Dedifferentiated amniotic fluid mesenchymal stem cell (primary cell): ENCODE measurements at regions not wholly inside any gene's neighbourhood (a gene's known extent, or its start where the extent isn't known, plus 50 kb on each side); places are given as distances from the start of the nearest gene placed in this dataset.
A peak's percentile ranks its signal among the peaks of the same experiment; 100 is the strongest.
"Not testable (repeated sequence)": the region's sequence is repeated elsewhere in the genome, so short reads cannot be mapped to it uniquely, and the experiment has no call there.

Experiments used
- DNase-seq: peaks from one replicate; pipeline ENCODE4 v3.0.0-alpha.2; 2016; ENCODE audit errors: extremely low spot score

- no peak for DNase-seq
These were observed 88.2 kb upstream of the CLINT1 start for GRCh38 chr5:157947156-157947555.

GRCh38 chr5:157945822-157946221 is 86.9 kb upstream of the CLINT1 start:
- not testable (repeated sequence) for DNase-seq

- DNase-seq: no peak
These were observed 86.0 kb upstream of the CLINT1 start for GRCh38 chr5:157944938-157945337.

GRCh38 chr5:157944077-157944633 is 85.2 kb upstream of the CLINT1 start:
- DNase-seq: no peak

GRCh38 chr5:157942595-157942994 is 83.7 kb upstream of the CLINT1 start:
- no peak for DNase-seq

GRCh38 chr5:157941616-157942015 is 82.7 kb upstream of the CLINT1 start:
- no peak for DNase-seq

GRCh38 chr5:157938101-157938500 is 79.2 kb upstream of the CLINT1 start:
- DNase-seq: not testable (repeated sequence)

GRCh38 chr5:157936776-157937501 is 78.0 kb upstream of the CLINT1 start:
- DNase-seq: not testable (repeated sequence)

DNA sequence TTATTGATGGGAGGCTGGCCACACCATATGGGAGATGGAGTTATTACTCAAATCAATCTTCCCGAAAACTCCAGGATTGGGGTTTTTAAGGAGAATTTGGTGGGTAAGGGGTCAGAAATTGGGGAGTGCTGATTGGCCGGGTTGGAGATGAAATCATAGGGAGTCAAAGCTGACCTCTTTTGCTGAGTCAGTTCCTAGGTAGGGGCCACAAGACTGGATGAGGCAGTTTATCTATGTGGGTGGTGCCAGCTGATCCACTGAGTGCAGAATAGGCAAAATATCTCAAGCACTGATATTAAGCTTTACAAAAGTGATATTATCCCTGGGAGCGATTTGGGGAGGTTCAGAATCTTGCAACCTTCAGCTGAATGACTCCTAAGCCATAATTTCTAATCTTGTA is 75.7 kb upstream of the CLINT1 start:
- no peak for DNase-seq

DNA sequence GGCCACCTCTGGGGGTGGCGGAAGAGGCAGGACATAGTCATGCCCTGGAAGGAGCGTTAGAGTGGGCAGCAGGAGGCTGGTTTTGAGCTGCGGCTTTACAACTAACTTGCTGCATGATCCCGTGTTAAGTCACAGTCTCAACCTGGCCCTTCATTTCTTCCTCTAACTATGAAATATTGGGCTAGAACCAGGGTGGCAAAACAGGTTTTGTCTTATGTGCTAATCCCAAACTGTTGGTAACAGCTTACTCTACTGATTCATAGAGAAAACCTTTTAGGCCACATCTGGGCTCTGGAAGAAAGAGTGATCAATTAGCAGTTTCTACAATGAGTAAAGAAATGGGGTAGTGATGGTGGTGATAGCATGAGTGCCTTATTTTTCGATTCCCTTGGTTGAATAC is 74.1 kb upstream of the CLINT1 start:
- DNase-seq: no peak

GRCh38 chr5:157930710-157931109 is 71.8 kb upstream of the CLINT1 start:
- no peak for DNase-seq

DNA sequence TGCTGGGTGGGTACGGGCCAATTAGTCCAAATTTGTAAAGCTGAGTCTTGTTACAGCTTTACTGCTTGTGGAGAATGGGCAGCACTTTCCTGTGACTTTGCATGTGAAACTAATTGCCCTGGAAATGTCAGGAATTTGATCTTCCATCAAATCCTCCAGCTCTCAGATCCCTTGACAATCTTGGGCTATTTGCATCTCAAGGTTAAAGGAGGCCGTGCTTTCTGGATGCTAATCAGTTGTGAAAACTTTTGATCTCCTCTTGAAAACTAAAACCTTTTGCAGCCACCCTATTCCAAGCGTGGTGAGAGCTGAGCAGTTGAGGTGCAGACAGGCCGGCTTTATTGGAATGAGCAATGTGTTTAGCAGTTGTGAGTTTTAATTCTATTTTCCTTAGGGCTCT is 68.0 kb upstream of the CLINT1 start:
- no peak for DNase-seq

- DNase-seq: no peak
These were observed 67.1 kb upstream of the CLINT1 start for GRCh38 chr5:157925786-157926671.

DNA sequence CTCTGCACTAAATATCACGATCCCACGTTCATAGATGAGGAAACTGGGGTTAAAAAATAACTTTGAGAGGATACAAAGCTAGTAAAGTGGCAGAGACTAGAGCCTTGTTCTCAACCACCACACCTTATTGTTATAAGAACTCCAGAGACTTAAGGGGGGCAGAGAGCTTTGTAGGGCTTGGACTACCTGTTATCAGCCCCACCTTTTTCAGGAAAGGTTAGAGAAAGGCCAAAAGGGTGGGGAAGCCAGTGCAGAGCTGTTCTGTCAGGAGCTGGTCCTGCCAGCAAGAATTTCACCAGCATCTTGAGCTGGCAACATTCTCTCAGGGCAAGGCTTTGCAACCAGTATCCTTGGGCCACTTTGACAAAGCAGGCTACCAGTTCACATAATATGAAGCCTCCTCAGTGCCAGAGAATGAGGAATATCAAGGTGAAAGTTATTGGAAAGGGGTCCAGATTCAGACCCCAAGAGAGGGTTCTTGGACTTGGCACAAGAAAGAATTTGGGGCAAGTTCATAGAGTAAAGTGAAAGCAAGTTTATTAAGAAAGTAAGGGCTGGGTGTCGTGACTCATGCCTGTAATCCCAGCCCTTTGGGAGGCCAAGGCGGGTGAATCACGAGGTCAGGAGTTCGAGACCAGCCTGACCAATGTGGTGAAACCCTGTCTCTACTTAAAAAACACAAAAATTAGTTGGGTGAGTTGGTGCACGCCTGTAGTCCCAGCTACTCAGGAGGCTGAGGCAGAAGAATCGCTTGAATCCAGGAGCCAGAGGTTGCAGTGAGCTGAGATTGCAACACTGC is 66.2 kb upstream of the CLINT1 start:
- no peak for DNase-seq

DNA sequence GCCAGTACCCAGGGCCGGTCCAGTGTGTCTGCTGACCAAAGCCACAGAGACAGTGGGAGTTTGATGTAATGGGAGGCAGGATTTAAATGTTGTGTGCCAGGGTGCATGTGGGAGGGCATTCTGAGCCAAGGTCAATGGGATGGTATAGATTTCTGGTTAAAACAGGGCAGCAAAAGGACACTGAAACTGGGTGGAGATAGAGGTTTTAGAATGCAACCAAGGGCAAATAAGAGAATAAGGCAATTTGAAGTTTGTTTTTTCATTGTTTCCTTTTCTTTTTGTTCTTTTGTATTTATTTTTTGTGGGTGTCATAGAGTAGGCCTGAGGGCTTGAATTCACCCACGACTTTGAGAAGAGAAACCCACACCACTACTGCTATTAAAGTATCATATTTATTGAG is 65.5 kb upstream of the CLINT1 start:
- no peak for DNase-seq

GRCh38 chr5:157923765-157924164 is 64.8 kb upstream of the CLINT1 start:
- DNase-seq: no peak

GRCh38 chr5:157922026-157922425 is 63.1 kb upstream of the CLINT1 start:
- no peak for DNase-seq

DNA sequence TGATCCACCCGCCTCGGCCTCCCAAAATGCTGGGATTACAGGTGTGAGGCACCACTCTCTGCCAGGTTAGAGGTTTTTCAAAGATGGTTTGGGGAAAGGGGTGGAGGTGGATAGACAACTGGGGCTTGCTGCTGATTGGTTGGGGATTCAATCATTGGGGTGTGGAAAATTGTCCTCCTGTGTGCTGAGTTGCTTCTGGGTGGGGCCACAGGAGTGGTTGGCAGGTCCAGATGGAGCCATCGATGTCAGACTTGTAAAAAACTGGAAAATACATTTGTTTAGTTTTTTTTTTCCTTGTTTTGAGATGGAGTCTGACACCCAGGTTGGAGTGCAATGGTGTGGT is 61.9 kb upstream of the CLINT1 start:
- DNase-seq: no peak

- no peak for DNase-seq
These were observed 60.1 kb upstream of the CLINT1 start for GRCh38 chr5:157918811-157919742.

DNA sequence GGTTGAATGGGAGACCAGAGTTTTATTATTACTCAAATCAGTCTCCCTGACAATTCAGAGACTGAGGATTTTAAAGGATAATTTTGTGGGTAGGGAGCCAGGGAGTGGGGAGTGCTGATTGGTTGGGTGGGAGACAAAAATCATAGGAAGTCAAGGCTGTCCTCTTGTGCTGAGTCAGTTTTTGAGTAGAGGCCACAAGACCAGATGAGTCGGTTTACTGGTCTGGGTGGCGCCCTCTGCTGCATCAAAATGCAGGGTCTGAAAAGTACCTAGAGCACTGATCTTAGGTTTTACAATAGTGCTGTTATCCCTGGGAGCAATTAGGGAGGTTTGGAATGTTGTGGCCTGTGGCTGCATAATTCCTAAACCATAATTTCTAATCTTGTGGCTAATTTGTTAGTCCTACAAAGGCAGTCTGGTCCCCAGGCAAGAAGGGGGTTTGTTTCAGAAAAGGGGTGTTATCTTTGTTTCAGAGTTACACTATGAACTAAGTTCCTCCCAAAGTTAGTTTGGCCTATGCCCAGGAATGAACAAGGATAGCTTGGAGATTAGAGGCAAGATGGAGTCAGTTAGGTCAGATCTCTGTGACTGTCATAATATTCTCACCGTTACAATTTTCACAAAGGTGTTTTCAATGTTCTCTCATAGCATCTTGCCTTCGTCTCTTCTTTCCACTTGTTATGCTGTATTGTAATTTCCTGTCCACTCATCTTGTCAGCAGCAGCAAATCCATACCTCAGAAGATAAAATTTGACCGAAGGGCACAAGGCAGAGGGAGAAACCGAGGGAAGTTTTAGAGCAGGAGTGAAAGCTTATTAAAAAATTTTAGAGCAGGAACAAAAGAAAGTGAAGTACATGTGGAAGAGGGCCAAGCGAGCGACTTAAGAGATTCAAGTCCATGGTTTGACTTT is 59.2 kb upstream of the CLINT1 start:
- DNase-seq: peak; percentile 87
